ENCODE measurements at regions not wholly inside any gene's neighbourhood (a gene's known extent, or its start where the extent isn't known, plus 50 kb on each side); places are given as distances from the start of the nearest gene placed in this dataset.

- TF ChIP-seq EP300 (IDR thresholded peaks at IDR 0.05) = no peak
- TF ChIP-seq CTCF (IDR thresholded peaks at IDR 0.05) = no peak
- TF ChIP-seq POLR2A (IDR thresholded peaks at IDR 0.05) = no peak
These were observed 103.6 kb upstream of the VEPH1 start for GRCh38 chr3:157606852-157607197.
